ENCODE measurements at regions not wholly inside any gene's neighbourhood (a gene's known extent, or its start where the extent isn't known, plus 50 kb on each side); places are given as distances from the start of the nearest gene placed in this dataset.
A peak's percentile ranks its signal among the peaks of the same experiment; 100 is the strongest.

- peak in 1 of 2 experiments; percentile 83 for DNase-seq
These were observed 66.4 kb upstream of the HHIP start for GRCh38 chr4:144579411-144580030.

GRCh38 chr4:144580430-144580829, 65.5 kb upstream of the HHIP start:
- no peak for DNase-seq

- DNase-seq: no peak
These were observed 63.7 kb upstream of the HHIP start for GRCh38 chr4:144582105-144582850.

GRCh38 chr4:144582975-144583374, 63.0 kb upstream of the HHIP start:
- DNase-seq: no peak

GRCh38 chr4:144583658-144584057, 62.3 kb upstream of the HHIP start:
- no peak for DNase-seq

GRCh38 chr4:144584428-144584827, 61.5 kb upstream of the HHIP start:
- DNase-seq: no peak

- no peak for DNase-seq
These were observed 56.4 kb upstream of the HHIP start for GRCh38 chr4:144589512-144589911.

- no peak for DNase-seq
These were observed 55.9 kb upstream of the HHIP start for GRCh38 chr4:144590020-144590419.

- no peak for DNase-seq
These were observed 54.6 kb upstream of the HHIP start for GRCh38 chr4:144591401-144591800.

GRCh38 chr4:144592264-144592663, 53.7 kb upstream of the HHIP start:
- DNase-seq: no peak

- no peak for DNase-seq
These were observed 51.4 kb upstream of the HHIP start for GRCh38 chr4:144594471-144594986.

GRCh38 chr4:144595681-144596080, 50.3 kb upstream of the HHIP start:
- no peak for DNase-seq
